OCI-LY7 (cell line): ENCODE measurements at regions not wholly inside any gene's neighbourhood (a gene's known extent, or its start where the extent isn't known, plus 50 kb on each side); places are given as distances from the start of the nearest gene placed in this dataset.

Experiments used
- BruUV-seq: library from RNA; stranded (reverse); fragments of 400-500 nt; replicated peaks from 2 replicates; lab custom pipeline; 2021; lab: Mats Ljungman, UMichigan
- CTCF ChIA-PET: fragments of 300-600 bp; sonication (Branson Sonifier 250); formaldehyde crosslinking; loops from one replicate; lab custom pipeline; 2022; ENCODE audit warnings: antibody characterized with exemption; ENCODE audit not compliant: unreplicated experiment; lab: Charles Lee
- POLR2A ChIA-PET: fragments of 300-600 bp; sonication (Branson Sonifier 250); formaldehyde crosslinking; loops from one replicate; lab custom pipeline; 2022; ENCODE audit warnings: antibody characterized with exemption; lab: Charles Lee
- DNase-seq: peaks from one replicate; pipeline ENCODE4 v3.0.0-alpha.2; 2015; ENCODE audit warnings: low spot score
- H2AFZ ChIP-seq: fragments of 200-600 bp; sonication (generic), shearing (Covaris generic); 2 replicates; pipeline ENCODE4 v1.6.1; 2014; ENCODE audit warnings: mild to moderate bottlenecking, antibody characterized with exemption, low read length, moderate library complexity
- H3K27ac ChIP-seq: fragments of 200-600 bp; sonication (generic); 2 replicates; pipeline ENCODE4 v1.5.1; 2014; ENCODE audit warnings: mixed run types, low read depth, mild to moderate bottlenecking, moderate library complexity, low read length, inconsistent platforms; ENCODE audit not compliant: poor library complexity, severe bottlenecking
- H3K36me3 ChIP-seq: fragments of 200-600 bp; sonication (generic); 2 replicates; pipeline ENCODE4 v1.6.1; 2014; ENCODE audit warnings: mild to moderate bottlenecking, antibody characterized with exemption, low read length, moderate library complexity, mixed read lengths; ENCODE audit not compliant: insufficient read depth
- H3K4me1 ChIP-seq: fragments of 200-600 bp; sonication (generic); 2 replicates; pipeline ENCODE4 v1.5.1; 2014; ENCODE audit warnings: mild to moderate bottlenecking, low read length; ENCODE audit not compliant: insufficient read depth, poor library complexity, severe bottlenecking
- H3K4me2 ChIP-seq: fragments of 200-600 bp; sonication (generic); 2 replicates; pipeline ENCODE4 v1.6.1; 2014; ENCODE audit warnings: mild to moderate bottlenecking, low read length
- H3K4me3 ChIP-seq: fragments of 200-600 bp; sonication (generic); 2 replicates; pipeline ENCODE4 v1.5.1; 2014; ENCODE audit warnings: mild to moderate bottlenecking, low read depth, low read length; ENCODE audit not compliant: poor library complexity, severe bottlenecking
- H3K79me2 ChIP-seq: fragments of 200-600 bp; sonication (generic); 2 replicates; pipeline ENCODE4 v1.6.1; 2016; ENCODE audit warnings: low read depth, mild to moderate bottlenecking, low read length, moderate library complexity, mixed read lengths; ENCODE audit not compliant: insufficient read depth
- H3K9me2 ChIP-seq: fragments of 200-600 bp; sonication (generic); 2 replicates; pipeline ENCODE4 v1.6.1; 2016; ENCODE audit warnings: mild to moderate bottlenecking, low read length, mixed read lengths; ENCODE audit not compliant: insufficient read depth
- H3K9me3 ChIP-seq: fragments of 200-600 bp; sonication (generic); 2 replicates; pipeline ENCODE4 v1.6.1; 2014; ENCODE audit warnings: mild to moderate bottlenecking, mixed run types, low read length, mixed read lengths
- H4K20me1 ChIP-seq: fragments of 200-600 bp; sonication (generic); 2 replicates; pipeline ENCODE4 v1.6.1; 2014; ENCODE audit warnings: mild to moderate bottlenecking, antibody characterized with exemption, low read length, moderate library complexity, mixed read lengths; ENCODE audit not compliant: insufficient read depth
- CTCF ChIP-seq: fragments of 200-600 bp; sonication (generic); conservative IDR thresholded peaks from 2 replicates; pipeline ENCODE4 v1.5.1; 2014; ENCODE audit warnings: mild to moderate bottlenecking, antibody characterized with exemption, low read length, moderate library complexity, mixed read lengths
- EZH2phosphoT487 ChIP-seq: fragments of 200-600 bp; sonication (generic); IDR thresholded peaks from 2 replicates; pipeline ENCODE4 v1.6.1; 2018; ENCODE audit warnings: low read depth, borderline replicate concordance, mild to moderate bottlenecking, mixed run types, antibody characterized with exemption, low read length, moderate library complexity, mixed read lengths
- intact Hi-C: fragments of 100-400 bp; cut with micrococcal nuclease; formaldehyde crosslinking; loops from one replicate; pipeline ENCODE4 v1.10.0; 2022; ENCODE audit not compliant: unreplicated experiment

DNA sequence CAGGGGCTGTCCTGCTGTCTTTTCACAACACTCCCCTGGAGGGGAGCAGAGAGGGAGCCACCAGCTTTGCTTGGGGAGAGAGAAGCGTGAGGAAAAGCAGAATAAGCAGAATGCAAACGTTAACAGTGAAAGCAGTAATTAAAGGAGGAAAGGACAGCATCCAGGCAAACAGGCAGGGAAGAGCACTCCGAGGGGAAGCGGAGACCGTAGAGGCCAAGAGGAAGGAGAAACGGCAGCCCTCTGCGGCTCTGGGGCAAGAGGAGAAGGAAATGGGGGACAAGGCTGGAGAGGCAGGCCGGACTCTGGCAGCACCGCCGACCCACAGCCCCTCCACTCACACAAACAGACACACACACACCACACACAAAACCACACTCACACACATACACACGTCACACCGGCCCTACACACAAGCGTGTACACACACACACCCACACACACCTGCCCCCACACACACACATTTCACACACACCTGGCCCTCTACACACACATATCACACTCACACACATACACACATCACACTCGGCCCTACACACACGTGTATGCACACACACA is 449.8 kb downstream of the SOX6 start:
- Histone ChIP-seq H3K4me3 (no peak overlapping the region), H3K4me2 (no peak overlapping the region), H3K27ac (no peak overlapping the region), H3K4me1 (no peaks in the 10 kb centered on the region), H3K36me3 (no peaks in the 10 kb centered on the region), H3K9me2 (no peaks in the 10 kb centered on the region), H3K79me2 (no peaks in the 10 kb centered on the region), H3K9me3 (no peaks in the 10 kb centered on the region), H4K20me1 (no peaks in the 10 kb centered on the region), H2AFZ (no peak overlapping the region)
- intact Hi-C loops: no loop called here
- BruUV-seq: no TSS peak
- CTCF ChIA-PET: no interaction called here
- no peak for DNase-seq
- POLR2A ChIA-PET: no interaction called here
- TF ChIP-seq EZH2phosphoT487: no peak
- TF ChIP-seq CTCF: no peak

GRCh38 chr11:15907806-15908205 is 448.5 kb downstream of the SOX6 start:
- intact Hi-C loops: no loop called here
- POLR2A ChIA-PET: no interaction called here
- TF ChIP-seq EZH2phosphoT487 (no peak), CTCF (no peak)

GRCh38 chr11:15909937-15910598 is 446.3 kb downstream of the SOX6 start:
- Histone ChIP-seq H4K20me1 (no peaks in the 10 kb centered on the region), H3K4me1 (no peaks in the 10 kb centered on the region), H3K36me3 (no peaks in the 10 kb centered on the region), H3K9me2 (no peaks in the 10 kb centered on the region), H3K27ac (no peak overlapping the region), H3K4me2 (no peak overlapping the region), H3K4me3 (no peak overlapping the region), H2AFZ (no peak overlapping the region), H3K79me2 (no peaks in the 10 kb centered on the region), H3K9me3 (no peaks in the 10 kb centered on the region)
- TF ChIP-seq CTCF (no peak), EZH2phosphoT487 (no peak)
- ChIA-PET CTCF (no interaction called here), POLR2A (no interaction called here)
- BruUV-seq: no TSS peak
- intact Hi-C loops: no loop called here
- DNase-seq: no peak

More at GRCh38 chr11:15907806-15908205, 448.5 kb downstream of the SOX6 start:
- no peaks in the 10 kb centered on the region for H3K79me2 ChIP-seq
- no peaks in the 10 kb centered on the region for H3K9me3 ChIP-seq
- no peak overlapping the region for H3K4me2 ChIP-seq
- no peaks in the 10 kb centered on the region for H3K4me1 ChIP-seq
- no peaks in the 10 kb centered on the region for H3K36me3 ChIP-seq
- no peaks in the 10 kb centered on the region for H3K9me2 ChIP-seq
- CTCF ChIA-PET: no interaction called here
- no TSS peak for BruUV-seq
- H2AFZ ChIP-seq: no peak overlapping the region
- H4K20me1 ChIP-seq: no peaks in the 10 kb centered on the region
- no peak overlapping the region for H3K4me3 ChIP-seq
- H3K27ac ChIP-seq: no peak overlapping the region
- DNase-seq: no peak
